GM12878 (cell line): ENCODE measurements at regions not wholly inside any gene's neighbourhood (a gene's known extent, or its start where the extent isn't known, plus 50 kb on each side); places are given as distances from the start of the nearest gene placed in this dataset.

Experiments
- ATAC-seq: fragments of 200-7000 bp; cut with Tn5 transposase; 3 replicates; pipeline ENCODE4 v1.9.1; 2020; ENCODE audit warnings: mild to moderate bottlenecking, moderate library complexity
- BruUV-seq: library from RNA; stranded (reverse); fragments of 400-500 nt; replicated peaks from 2 replicates; lab custom pipeline; 2021; lab: Mats Ljungman, UMichigan
- CTCF ChIA-PET: fragments of 300-600 bp; sonication (Branson Sonifier 250); formaldehyde crosslinking; extraction: SDS; loops from one replicate; lab custom pipeline; 2021; ENCODE audit warnings: inconsistent platforms; lab: Yijun Ruan, JAX
- POLR2A ChIA-PET: fragments of 350-600 bp; formaldehyde crosslinking; extraction: SDS; loops from one replicate; lab custom pipeline; 2021; ENCODE audit warnings: inconsistent platforms; lab: Charles Lee
- RAD21 ChIA-PET: fragments of 300-600 bp; sonication (Branson Sonifier 250); formaldehyde crosslinking; loops from one replicate; lab custom pipeline; 2023; ENCODE audit warnings: antibody characterized with exemption; ENCODE audit not compliant: unreplicated experiment; lab: Charles Lee
- SMC1A ChIA-PET: fragments of 300-600 bp; sonication (Branson Sonifier 250); formaldehyde crosslinking; loops from one replicate; lab custom pipeline; 2023; ENCODE audit not compliant: unreplicated experiment, uncharacterized antibody; lab: Charles Lee
- DNase-seq: peaks from one replicate; pipeline ENCODE4 v3.0.0-alpha.2; 2011; ENCODE audit warnings: low read depth, low spot score
- FAIRE-seq: peaks from 3 replicates; lab custom pipeline; 2011; peaks lifted over from hg19 to GRCh38; lab: Jason Lieb, UNC
- H2AFZ ChIP-seq: 2 replicates; pipeline ENCODE4 v1.6.0; 2011; ENCODE audit warnings: low read depth, low read length, control low read depth; ENCODE audit not compliant: control insufficient read depth
- H3K27ac ChIP-seq: 2 replicates; pipeline ENCODE4 v1.5.1; 2011; ENCODE audit warnings: control low read depth; ENCODE audit not compliant: control insufficient read depth, insufficient read depth
- H3K27me3 ChIP-seq, 2 experiments: replicated peaks in 1 of 2; 2 replicates each; pipeline versions ENCODE4 v1.6.0 to v1.6.1; 2011; ENCODE audit warnings: low read length in 1 of 2; ENCODE audit not compliant: control insufficient read depth in 2 of 2, insufficient read depth in 2 of 2
- H3K36me3 ChIP-seq, 2 experiments: 2 replicates each; pipeline ENCODE4 v1.5.1; 2011; ENCODE audit warnings: low read length in 1 of 2; ENCODE audit not compliant: control insufficient read depth in 2 of 2, insufficient read depth in 2 of 2
- H3K4me1 ChIP-seq: 2 replicates; pipeline ENCODE4 v1.6.1; 2011; ENCODE audit warnings: mild to moderate bottlenecking, low read length, moderate library complexity, mixed read lengths; ENCODE audit not compliant: control insufficient read depth, insufficient read depth
- H3K4me2 ChIP-seq: 2 replicates; pipeline ENCODE4 v1.6.0; 2011; ENCODE audit warnings: control low read depth; ENCODE audit not compliant: control insufficient read depth, insufficient read depth
- H3K4me3 ChIP-seq: fragments of 200-600 bp; sonication (generic); 2 replicates; pipeline ENCODE4 v1.5.1; 2016
- H3K79me2 ChIP-seq: 2 replicates; pipeline ENCODE4 v1.6.0; 2011; ENCODE audit warnings: low read length; ENCODE audit not compliant: control insufficient read depth, insufficient read depth
- H3K9ac ChIP-seq: 2 replicates; pipeline ENCODE4 v1.8.0; 2011; ENCODE audit warnings: low read length, control low read depth, mixed read lengths; ENCODE audit not compliant: control insufficient read depth, insufficient read depth
- H3K9me3 ChIP-seq: replicated peaks from 3 replicates; pipeline ENCODE4 v1.5.1; 2011; ENCODE audit warnings: mild to moderate bottlenecking, low read length; ENCODE audit not compliant: control insufficient read depth, insufficient read depth
- H4K20me1 ChIP-seq: 2 replicates; pipeline ENCODE4 v1.6.0; 2011; ENCODE audit not compliant: control insufficient read depth, insufficient read depth
- EED ChIP-seq: sonication (generic); IDR thresholded peaks from 2 replicates; pipeline ENCODE4 v1.6.1; 2016; ENCODE audit warnings: antibody characterized with exemption, low read depth
- HCFC1 ChIP-seq: fragments of 150-350 bp; IDR thresholded peaks from 2 replicates; pipeline ENCODE4 v1.6.1; 2014; ENCODE audit warnings: low read length
- IRF4 ChIP-seq: IDR thresholded peaks from 2 replicates; pipeline ENCODE4 v1.6.1; 2011; ENCODE audit warnings: low read depth, low read length
- MTA3 ChIP-seq: IDR thresholded peaks from 2 replicates; pipeline ENCODE4 v1.6.1; 2012; ENCODE audit warnings: low read length, inconsistent platforms, borderline replicate concordance
- NFIC ChIP-seq: IDR thresholded peaks from 2 replicates; pipeline ENCODE4 v1.6.1; 2012; ENCODE audit warnings: low read depth, mild to moderate bottlenecking, inconsistent platforms, low read length, moderate library complexity
- NR2F1 ChIP-seq: fragments of 450-650 bp; conservative IDR thresholded peaks from 2 replicates; pipeline ENCODE4 v1.6.1; 2017; ENCODE audit warnings: mild to moderate bottlenecking
- PML ChIP-seq: IDR thresholded peaks from 2 replicates; pipeline ENCODE4 v1.6.1; 2012; ENCODE audit warnings: low read length, inconsistent platforms
- POU2F2 ChIP-seq: IDR thresholded peaks from 3 replicates; pipeline ENCODE4 v1.6.1; 2011; ENCODE audit warnings: low read depth, mild to moderate bottlenecking, low read length, borderline replicate concordance
- YY1 ChIP-seq: IDR thresholded peaks from 2 replicates; pipeline ENCODE4 v1.6.1; 2011; ENCODE audit warnings: low read depth, mild to moderate bottlenecking, low read length
- ZNF24 ChIP-seq: fragments of 450-650 bp; IDR thresholded peaks from 2 replicates; pipeline ENCODE4 v1.6.1; 2017; ENCODE audit warnings: antibody characterized with exemption, mild to moderate bottlenecking
- ZNF384 ChIP-seq: IDR thresholded peaks from 2 replicates; pipeline ENCODE4 v1.6.1; 2012; ENCODE audit warnings: low read depth, mild to moderate bottlenecking, low read length, improper control_type of control experiment, borderline replicate concordance
- ZZZ3 ChIP-seq: IDR thresholded peaks from 2 replicates; pipeline ENCODE4 v1.6.1; 2011; ENCODE audit warnings: low read depth; ENCODE audit not compliant: control insufficient read depth, insufficient read length
- in situ Hi-C: fragments of 300-500 bp; cut with MboI; formaldehyde crosslinking; loops from 9 replicates; pipeline ENCODE4 v1.14.3; 2018; ENCODE audit warnings: mixed read lengths
- intact Hi-C: fragments of 100-400 bp; cut with micrococcal nuclease; formaldehyde crosslinking; loops from one replicate; pipeline ENCODE4 v1.14.2; 2022; ENCODE audit not compliant: unreplicated experiment
- TF ChIP-seq, protein P1 (sequence below): fragments of 450-650 bp; IDR thresholded peaks from 2 replicates; pipeline ENCODE4 v1.6.1; 2016; ENCODE audit warnings: mild to moderate bottlenecking
- TF ChIP-seq, protein P2 (sequence below): fragments of 450-650 bp; IDR thresholded peaks from 2 replicates; pipeline ENCODE4 v1.6.1; 2016; ENCODE audit warnings: mild to moderate bottlenecking, moderate library complexity, borderline replicate concordance
- TF ChIP-seq, protein P3 (sequence below): IDR thresholded peaks from 2 replicates; pipeline ENCODE4 v1.6.1; 2012; ENCODE audit warnings: low read length, inconsistent platforms
- TF ChIP-seq, protein P4 (sequence below): IDR thresholded peaks from 2 replicates; pipeline ENCODE4 v1.6.1; 2012; ENCODE audit warnings: low read depth, low read length, improper control_type of control experiment

DNA sequence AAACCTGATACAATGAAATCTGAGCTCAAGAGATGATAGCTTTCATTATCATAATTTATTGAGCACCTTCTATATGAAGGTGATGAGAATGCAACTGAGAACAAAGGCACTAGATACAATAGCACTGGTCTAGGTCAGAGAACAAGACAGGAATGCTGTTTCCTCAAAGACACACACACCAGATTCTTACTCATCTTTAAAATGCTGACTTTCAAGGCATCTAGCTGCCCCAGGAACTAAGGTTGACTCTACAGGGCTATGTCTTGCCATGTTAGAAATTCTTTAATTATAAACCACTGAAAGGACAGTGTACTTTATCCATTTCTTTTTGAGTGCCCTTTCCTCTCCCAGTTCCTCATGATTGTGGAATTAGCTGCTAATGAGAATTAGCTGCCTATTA lies 195.4 kb upstream of the RMST start:
- in situ Hi-C loops = no loop called here
- DNase-seq (no peak), ATAC-seq (no peak), FAIRE-seq (no peak)
- Histone ChIP-seq H2AFZ (no peak overlapping the region), H3K9me3 (no peaks in the 10 kb centered on the region), H3K79me2 (no peaks in the 10 kb centered on the region), H3K4me2 (no peak overlapping the region), H3K4me1 (no peaks in the 10 kb centered on the region), H3K4me3 (no peak overlapping the region), H3K36me3 (no peaks in the 10 kb centered on the region), H4K20me1 (no peaks in the 10 kb centered on the region), H3K27me3 (no peaks in the 10 kb centered on the region), H3K27ac (no peak overlapping the region), H3K9ac (no peak overlapping the region)
- BruUV-seq = no TSS peak
- TF ChIP-seq YY1 (no peak), NFIC (no peak), IRF4 (no peak), HCFC1 (no peak), PML (no peak), ZNF384 (no peak), POU2F2 (no peak), NR2F1 (no peak), MTA3 (no peak), ZNF24 (no peak), ZZZ3 (no peak), EED (no peak)
- TF ChIP-seq, protein P1, sequence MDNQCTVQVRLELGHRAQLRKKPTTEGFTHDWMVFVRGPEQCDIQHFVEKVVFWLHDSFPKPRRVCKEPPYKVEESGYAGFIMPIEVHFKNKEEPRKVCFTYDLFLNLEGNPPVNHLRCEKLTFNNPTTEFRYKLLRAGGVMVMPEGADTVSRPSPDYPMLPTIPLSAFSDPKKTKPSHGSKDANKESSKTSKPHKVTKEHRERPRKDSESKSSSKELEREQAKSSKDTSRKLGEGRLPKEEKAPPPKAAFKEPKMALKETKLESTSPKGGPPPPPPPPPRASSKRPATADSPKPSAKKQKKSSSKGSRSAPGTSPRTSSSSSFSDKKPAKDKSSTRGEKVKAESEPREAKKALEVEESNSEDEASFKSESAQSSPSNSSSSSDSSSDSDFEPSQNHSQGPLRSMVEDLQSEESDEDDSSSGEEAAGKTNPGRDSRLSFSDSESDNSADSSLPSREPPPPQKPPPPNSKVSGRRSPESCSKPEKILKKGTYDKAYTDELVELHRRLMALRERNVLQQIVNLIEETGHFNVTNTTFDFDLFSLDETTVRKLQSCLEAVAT = no peak
- TF ChIP-seq, protein P2, sequence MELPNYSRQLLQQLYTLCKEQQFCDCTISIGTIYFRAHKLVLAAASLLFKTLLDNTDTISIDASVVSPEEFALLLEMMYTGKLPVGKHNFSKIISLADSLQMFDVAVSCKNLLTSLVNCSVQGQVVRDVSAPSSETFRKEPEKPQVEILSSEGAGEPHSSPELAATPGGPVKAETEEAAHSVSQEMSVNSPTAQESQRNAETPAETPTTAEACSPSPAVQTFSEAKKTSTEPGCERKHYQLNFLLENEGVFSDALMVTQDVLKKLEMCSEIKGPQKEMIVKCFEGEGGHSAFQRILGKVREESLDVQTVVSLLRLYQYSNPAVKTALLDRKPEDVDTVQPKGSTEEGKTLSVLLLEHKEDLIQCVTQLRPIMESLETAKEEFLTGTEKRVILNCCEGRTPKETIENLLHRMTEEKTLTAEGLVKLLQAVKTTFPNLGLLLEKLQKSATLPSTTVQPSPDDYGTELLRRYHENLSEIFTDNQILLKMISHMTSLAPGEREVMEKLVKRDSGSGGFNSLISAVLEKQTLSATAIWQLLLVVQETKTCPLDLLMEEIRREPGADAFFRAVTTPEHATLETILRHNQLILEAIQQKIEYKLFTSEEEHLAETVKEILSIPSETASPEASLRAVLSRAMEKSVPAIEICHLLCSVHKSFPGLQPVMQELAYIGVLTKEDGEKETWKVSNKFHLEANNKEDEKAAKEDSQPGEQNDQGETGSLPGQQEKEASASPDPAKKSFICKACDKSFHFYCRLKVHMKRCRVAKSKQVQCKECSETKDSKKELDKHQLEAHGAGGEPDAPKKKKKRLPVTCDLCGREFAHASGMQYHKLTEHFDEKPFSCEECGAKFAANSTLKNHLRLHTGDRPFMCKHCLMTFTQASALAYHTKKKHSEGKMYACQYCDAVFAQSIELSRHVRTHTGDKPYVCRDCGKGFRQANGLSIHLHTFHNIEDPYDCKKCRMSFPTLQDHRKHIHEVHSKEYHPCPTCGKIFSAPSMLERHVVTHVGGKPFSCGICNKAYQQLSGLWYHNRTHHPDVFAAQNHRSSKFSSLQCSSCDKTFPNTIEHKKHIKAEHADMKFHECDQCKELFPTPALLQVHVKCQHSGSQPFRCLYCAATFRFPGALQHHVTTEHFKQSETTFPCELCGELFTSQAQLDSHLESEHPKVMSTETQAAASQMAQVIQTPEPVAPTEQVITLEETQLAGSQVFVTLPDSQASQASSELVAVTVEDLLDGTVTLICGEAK = no peak
- TF ChIP-seq, protein P3, sequence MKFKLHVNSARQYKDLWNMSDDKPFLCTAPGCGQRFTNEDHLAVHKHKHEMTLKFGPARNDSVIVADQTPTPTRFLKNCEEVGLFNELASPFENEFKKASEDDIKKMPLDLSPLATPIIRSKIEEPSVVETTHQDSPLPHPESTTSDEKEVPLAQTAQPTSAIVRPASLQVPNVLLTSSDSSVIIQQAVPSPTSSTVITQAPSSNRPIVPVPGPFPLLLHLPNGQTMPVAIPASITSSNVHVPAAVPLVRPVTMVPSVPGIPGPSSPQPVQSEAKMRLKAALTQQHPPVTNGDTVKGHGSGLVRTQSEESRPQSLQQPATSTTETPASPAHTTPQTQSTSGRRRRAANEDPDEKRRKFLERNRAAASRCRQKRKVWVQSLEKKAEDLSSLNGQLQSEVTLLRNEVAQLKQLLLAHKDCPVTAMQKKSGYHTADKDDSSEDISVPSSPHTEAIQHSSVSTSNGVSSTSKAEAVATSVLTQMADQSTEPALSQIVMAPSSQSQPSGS = no peak
- TF ChIP-seq, protein P4, sequence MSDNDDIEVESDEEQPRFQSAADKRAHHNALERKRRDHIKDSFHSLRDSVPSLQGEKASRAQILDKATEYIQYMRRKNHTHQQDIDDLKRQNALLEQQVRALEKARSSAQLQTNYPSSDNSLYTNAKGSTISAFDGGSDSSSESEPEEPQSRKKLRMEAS = no peak
- ChIA-PET CTCF (interaction anchor here (1.2 kb wide), 1 partner anchor 15 kb away, joined by 5 read pairs; no protein-coding TSS in a partner anchor), RAD21 (no interaction called here), POLR2A (no interaction called here), SMC1A (interaction anchor here (1.0 to 1.4 kb wide), 2 partner anchors 9 kb away, joined by 4 read pairs; no protein-coding TSS in a partner anchor)
- intact Hi-C loops = no loop called here
